ENCODE measurements at regions not wholly inside any gene's neighbourhood (a gene's known extent, or its start where the extent isn't known, plus 50 kb on each side); places are given as distances from the start of the nearest gene placed in this dataset.

DNA sequence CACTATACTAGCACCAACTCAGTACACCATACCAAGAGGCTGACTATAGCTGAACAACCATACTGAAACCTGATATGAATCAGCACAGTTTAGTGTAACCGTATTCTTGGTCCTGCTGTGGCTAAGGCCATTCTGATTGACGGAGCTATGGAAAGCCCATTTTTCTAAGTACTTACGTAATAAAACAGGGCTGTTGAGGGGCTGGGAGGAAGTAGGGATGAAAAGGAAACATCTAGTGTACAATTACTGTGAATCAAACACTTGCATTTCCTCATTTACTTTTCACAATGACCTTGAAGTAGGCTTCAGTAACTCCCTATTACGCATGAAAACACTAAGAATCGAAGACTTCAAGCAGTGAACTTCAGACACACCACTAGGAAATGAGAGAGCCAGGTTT, 198.2 kb downstream of the BTG1 start:
- ATAC-seq (peak; percentile 82 to 90), DNase-seq (no peak)
- Histone ChIP-seq H3K9me3 (no peaks in the 10 kb centered on the region), H3K36me3 (no peaks in the 10 kb centered on the region), H3K27me3 (ENCODE audit: low read depth) (no peaks in the 10 kb centered on the region), H3K4me3 (no peak overlapping the region), H3K4me1 (no peaks in the 10 kb centered on the region), H3K27ac (no peak overlapping the region)
- TF ChIP-seq, protein P1, sequence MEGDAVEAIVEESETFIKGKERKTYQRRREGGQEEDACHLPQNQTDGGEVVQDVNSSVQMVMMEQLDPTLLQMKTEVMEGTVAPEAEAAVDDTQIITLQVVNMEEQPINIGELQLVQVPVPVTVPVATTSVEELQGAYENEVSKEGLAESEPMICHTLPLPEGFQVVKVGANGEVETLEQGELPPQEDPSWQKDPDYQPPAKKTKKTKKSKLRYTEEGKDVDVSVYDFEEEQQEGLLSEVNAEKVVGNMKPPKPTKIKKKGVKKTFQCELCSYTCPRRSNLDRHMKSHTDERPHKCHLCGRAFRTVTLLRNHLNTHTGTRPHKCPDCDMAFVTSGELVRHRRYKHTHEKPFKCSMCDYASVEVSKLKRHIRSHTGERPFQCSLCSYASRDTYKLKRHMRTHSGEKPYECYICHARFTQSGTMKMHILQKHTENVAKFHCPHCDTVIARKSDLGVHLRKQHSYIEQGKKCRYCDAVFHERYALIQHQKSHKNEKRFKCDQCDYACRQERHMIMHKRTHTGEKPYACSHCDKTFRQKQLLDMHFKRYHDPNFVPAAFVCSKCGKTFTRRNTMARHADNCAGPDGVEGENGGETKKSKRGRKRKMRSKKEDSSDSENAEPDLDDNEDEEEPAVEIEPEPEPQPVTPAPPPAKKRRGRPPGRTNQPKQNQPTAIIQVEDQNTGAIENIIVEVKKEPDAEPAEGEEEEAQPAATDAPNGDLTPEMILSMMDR (IDR thresholded peaks at IDR 0.05): no peak
- intact Hi-C loops (cut with DNase I): no loop called here

DNA sequence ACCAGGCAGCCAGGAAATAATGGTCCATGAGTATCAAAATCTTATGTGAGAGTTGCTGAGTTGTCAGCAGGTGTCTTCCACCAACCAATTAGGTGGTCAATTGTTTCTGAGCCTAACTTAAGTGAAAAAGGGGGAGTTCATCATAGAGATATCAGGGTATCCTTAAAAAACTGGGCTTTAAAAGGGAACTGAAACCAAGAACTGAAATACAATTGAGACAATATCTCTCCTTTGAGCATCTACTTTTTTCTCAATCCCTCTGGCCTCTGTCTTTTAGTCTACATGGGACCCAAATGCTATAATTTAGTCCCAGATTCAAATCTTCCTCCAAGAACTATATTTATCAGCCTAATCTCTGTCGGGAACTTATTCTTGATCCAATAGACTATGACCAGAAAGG, 201.0 kb downstream of the BTG1 start:
- DNase-seq: no peak
- Histone ChIP-seq H3K27ac (no peak overlapping the region), H3K36me3 (no peaks in the 10 kb centered on the region), H3K4me1 (no peaks in the 10 kb centered on the region), H3K27me3 (ENCODE audit: low read depth) (no peaks in the 10 kb centered on the region), H3K4me3 (no peak overlapping the region), H3K9me3 (no peaks in the 10 kb centered on the region)
- intact Hi-C loops (cut with DNase I): no loop called here
- TF ChIP-seq, protein P1 (IDR thresholded peaks at IDR 0.05): no peak
- ATAC-seq: no peak

DNA sequence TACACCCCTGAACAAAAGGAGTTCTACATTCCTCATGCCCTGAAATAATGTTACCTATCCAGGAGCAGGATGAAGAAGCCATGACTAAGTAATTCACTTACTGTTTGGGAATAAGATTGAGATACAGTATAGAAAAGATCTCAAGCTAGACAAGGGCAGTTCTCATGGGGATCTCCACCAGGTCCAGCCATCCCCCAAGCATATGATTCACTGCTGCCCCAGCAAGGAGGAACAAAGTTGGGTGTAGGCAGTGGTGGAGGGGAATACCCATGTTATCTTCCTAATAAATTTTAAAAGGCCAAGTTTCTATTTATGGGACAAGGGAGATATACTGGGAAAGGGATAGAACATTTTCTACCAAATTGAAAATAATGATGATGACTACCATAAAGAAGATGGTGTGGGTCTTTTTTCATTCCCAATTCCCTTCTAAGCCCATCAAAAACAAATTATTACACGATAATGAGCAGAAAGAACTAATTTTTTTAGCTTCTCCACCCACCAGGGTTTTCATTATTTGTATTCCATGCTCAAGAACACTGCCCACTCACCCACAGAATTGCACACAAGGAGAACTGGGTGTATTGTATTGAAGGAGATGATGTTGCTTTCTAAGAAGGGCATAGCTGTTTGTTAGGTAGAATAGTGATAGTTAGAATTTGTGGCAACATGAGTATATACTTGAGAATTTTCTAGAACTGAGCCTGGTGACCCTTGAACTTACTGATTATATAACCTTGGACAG, 204.6 kb downstream of the BTG1 start:
- no peak for ATAC-seq
- intact Hi-C loops (cut with DNase I): no loop called here

DNA sequence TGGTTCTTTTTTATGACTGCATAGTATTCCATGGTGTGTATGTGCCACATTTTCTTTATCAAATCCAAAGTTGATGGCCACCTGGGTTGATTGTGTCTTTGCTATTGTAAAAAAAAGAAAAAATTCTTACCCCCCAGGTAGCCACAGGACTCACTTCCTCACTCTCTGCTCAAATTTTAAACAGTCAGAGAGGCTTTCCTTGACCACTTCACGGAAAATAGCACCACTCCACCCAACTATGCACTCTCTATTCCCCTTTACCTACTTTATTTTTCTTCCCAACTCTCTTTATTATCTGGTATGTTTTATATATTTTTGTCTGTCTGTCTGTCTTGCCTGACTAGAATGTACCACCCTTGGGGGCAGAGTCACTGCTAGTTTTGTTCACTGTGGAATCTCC, 205.3 kb downstream of the BTG1 start:
- Histone ChIP-seq H3K27ac (no peak overlapping the region), H3K27me3 (ENCODE audit: low read depth) (no peaks in the 10 kb centered on the region), H3K4me1 (no peaks in the 10 kb centered on the region), H3K9me3 (no peaks in the 10 kb centered on the region), H3K4me3 (no peak overlapping the region), H3K36me3 (no peaks in the 10 kb centered on the region)
- ATAC-seq (no peak), DNase-seq (no peak)
- intact Hi-C loops (cut with DNase I): no loop called here
- TF ChIP-seq, protein P1 (IDR thresholded peaks at IDR 0.05): no peak

More for the DNA sequence above, 204.6 kb downstream of the BTG1 start:
- TF ChIP-seq, protein P1 (IDR thresholded peaks at IDR 0.05): no peak
- Histone ChIP-seq H3K4me1 (no peaks in the 10 kb centered on the region), H3K27me3 (ENCODE audit: low read depth) (no peaks in the 10 kb centered on the region), H3K36me3 (no peaks in the 10 kb centered on the region), H3K27ac (no peak overlapping the region), H3K4me3 (no peak overlapping the region), H3K9me3 (no peaks in the 10 kb centered on the region)
- DNase-seq: no peak

DNA sequence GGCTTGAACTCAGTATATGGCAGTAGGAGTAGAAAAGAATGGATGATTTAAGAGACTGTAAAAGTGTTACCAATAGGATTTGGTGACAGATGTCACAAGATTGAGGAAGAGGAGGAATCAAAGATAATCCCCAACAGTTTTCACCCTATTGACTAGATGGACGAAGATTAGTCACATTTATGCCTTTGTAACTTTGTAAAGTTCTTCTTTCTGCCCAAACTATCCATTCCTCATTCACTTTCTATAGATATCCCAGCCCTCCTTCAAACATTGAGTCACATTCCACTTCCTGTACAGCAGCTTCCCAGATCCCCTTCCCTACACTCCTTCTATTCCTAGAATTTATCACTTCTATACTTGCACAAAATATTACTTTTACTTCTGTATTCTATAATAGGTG, 207.9 kb downstream of the BTG1 start:
- Histone ChIP-seq H3K27ac (no peak overlapping the region), H3K4me3 (no peak overlapping the region), H3K4me1 (no peaks in the 10 kb centered on the region), H3K9me3 (no peaks in the 10 kb centered on the region), H3K36me3 (no peaks in the 10 kb centered on the region), H3K27me3 (ENCODE audit: low read depth) (no peaks in the 10 kb centered on the region)
- TF ChIP-seq, protein P1 (IDR thresholded peaks at IDR 0.05): no peak
- DNase-seq (no peak), ATAC-seq (no peak)
- intact Hi-C loops (cut with DNase I): no loop called here

Data from lower lobe of right lung (tissue), 2 donors.